CD14-positive monocyte (primary cell): ENCODE measurements at regions not wholly inside any gene's neighbourhood (a gene's known extent, or its start where the extent isn't known, plus 50 kb on each side); places are given as distances from the start of the nearest gene placed in this dataset.

Experiments used
- DNase-seq, 3 donors: peaks; one replicate each; pipeline ENCODE4 v3.0.0-alpha.2; 2011 to 2022
- H2AFZ ChIP-seq: 2 replicates; pipeline ENCODE4 v1.6.0; 2012; ENCODE audit warnings: mild to moderate bottlenecking, low read depth, low read length, inconsistent platforms; ENCODE audit not compliant: insufficient read depth, poor library complexity, severe bottlenecking
- H3K27ac ChIP-seq, 2 donors: 1 replicate in 1 of 2; 2 replicates in 1 of 2; pipeline ENCODE4 v1.5.1; 2012 to 2013; ENCODE audit warnings: low read length in 2 of 2, control low read depth in 1 of 2, inconsistent platforms in 1 of 2, low read depth in 1 of 2, mild to moderate bottlenecking in 1 of 2
- H3K27me3 ChIP-seq, 2 donors: one replicate each; pipeline versions ENCODE4 v1.6.0 to v1.6.1; 2011 to 2013; ENCODE audit warnings: low read length in 2 of 2; ENCODE audit not compliant: control insufficient read depth in 2 of 2, insufficient read depth in 2 of 2
- H3K36me3 ChIP-seq, 2 donors: replicated peaks in 1 of 2; 1 replicate in 1 of 2; 2 replicates in 1 of 2; pipeline versions ENCODE4 v1.5.1 to v1.6.1; 2012 to 2013; ENCODE audit warnings: low read length in 2 of 2, control low read depth in 1 of 2, inconsistent platforms in 1 of 2, mild to moderate bottlenecking in 1 of 2; ENCODE audit not compliant: insufficient read depth in 2 of 2, control insufficient read depth in 1 of 2
- H3K4me1 ChIP-seq, 2 donors: 1 replicate in 1 of 2; 2 replicates in 1 of 2; pipeline versions ENCODE4 v1.5.1 to v1.6.1; 2012 to 2013; ENCODE audit warnings: low read length in 2 of 2, control low read depth in 1 of 2, inconsistent platforms in 1 of 2, mild to moderate bottlenecking in 1 of 2, moderate library complexity in 1 of 2; ENCODE audit not compliant: insufficient read depth in 2 of 2, control insufficient read depth in 1 of 2
- H3K4me2 ChIP-seq: replicated peaks from 2 replicates; pipeline ENCODE3; 2012; ENCODE audit warnings: low read length, moderate library complexity, mild to moderate bottlenecking; ENCODE audit not compliant: poor library complexity, severe bottlenecking; ENCODE audit errors: extremely low read depth
- H3K4me3 ChIP-seq, 3 experiments: fragments of 200-600 bp in 1 of 3; sonication (generic) in 1 of 3; replicated peaks in 1 of 3; 1 replicate in 2 of 3; 2 replicates in 1 of 3; pipeline ENCODE4 v1.5.1; 2011 to 2013; ENCODE audit warnings: low read length in 3 of 3, mild to moderate bottlenecking in 3 of 3, control low read depth in 2 of 3, low read depth in 2 of 3, inconsistent platforms in 1 of 3, moderate library complexity in 1 of 3
- H3K79me2 ChIP-seq: 2 replicates; pipeline ENCODE4 v1.6.0; 2012; ENCODE audit warnings: mild to moderate bottlenecking, control low read depth, inconsistent platforms, low read length, moderate library complexity; ENCODE audit not compliant: insufficient read depth
- H3K9ac ChIP-seq: 2 replicates; pipeline ENCODE4 v1.6.0; 2017; ENCODE audit warnings: low read length, mild to moderate bottlenecking; ENCODE audit not compliant: insufficient read depth, poor library complexity, severe bottlenecking
- H3K9me3 ChIP-seq, 2 donors: replicated peaks in 1 of 2; 1 replicate in 1 of 2; 2 replicates in 1 of 2; pipeline versions ENCODE4 v1.5.1 to v1.6.1; 2012 to 2013; ENCODE audit warnings: low read length in 2 of 2, control low read depth in 1 of 2; ENCODE audit not compliant: control insufficient read depth in 1 of 2, insufficient read depth in 1 of 2
- H4K20me1 ChIP-seq: 2 replicates; pipeline ENCODE4 v1.6.0; 2012; ENCODE audit warnings: mild to moderate bottlenecking, low read length, control low read depth, moderate library complexity; ENCODE audit not compliant: insufficient read depth
- H3K27ac Mint-ChIP-seq, 7 donors: one replicate each; pipeline ENCODE4 v1.8.0; 2020; ENCODE audit warnings: mild to moderate bottlenecking in 7 of 7, mixed read lengths in 7 of 7, moderate library complexity in 6 of 7, inconsistent platforms in 2 of 7
- H3K27me3 Mint-ChIP-seq, 3 donors: one replicate each; pipeline ENCODE4 v1.8.0; 2021 to 2022; ENCODE audit warnings: low read depth in 3 of 3, mild to moderate bottlenecking in 3 of 3, mixed read lengths in 3 of 3, moderate library complexity in 3 of 3, inconsistent platforms in 1 of 3
- H3K36me3 Mint-ChIP-seq, 2 donors: one replicate each; pipeline ENCODE4 v1.8.0; 2020; ENCODE audit warnings: mixed read lengths in 2 of 2, inconsistent platforms in 1 of 2, mild to moderate bottlenecking in 1 of 2
- H3K4me1 Mint-ChIP-seq: one replicate; pipeline ENCODE4 v1.8.0; 2020; ENCODE audit warnings: mild to moderate bottlenecking, mixed read lengths
- H3K4me3 Mint-ChIP-seq, 2 donors: one replicate each; pipeline ENCODE4 v1.8.0; 2020; ENCODE audit warnings: mild to moderate bottlenecking in 2 of 2, mixed read lengths in 2 of 2, moderate library complexity in 1 of 2
- H3K9me3 Mint-ChIP-seq, 7 donors: one replicate each; pipeline ENCODE4 v1.8.0; 2020 to 2022; ENCODE audit warnings: mixed read lengths in 7 of 7, mild to moderate bottlenecking in 6 of 7, moderate library complexity in 6 of 7, inconsistent platforms in 2 of 7
- WGBS: methylation state at CpG from one replicate; pipeline ENCODE4 v1.1.5; 2013; ENCODE audit warnings: missing lambda C conversion rate; ENCODE audit not compliant: insufficient coverage; 5-methylcytosine and 5-hydroxymethylcytosine counted together
- intact Hi-C, 2 donors: fragments of 100-400 bp; cut with micrococcal nuclease; formaldehyde crosslinking; loops; one replicate each; pipeline versions ENCODE4 v1.15.0 to v1.15.1; 2023
- TF ChIP-seq, protein P1 (sequence below): fragments of 200-600 bp; IDR thresholded peaks from one replicate; pipeline ENCODE4 v1.8.0; 2022; ENCODE audit warnings: antibody characterized with exemption, mild to moderate bottlenecking

DNA sequence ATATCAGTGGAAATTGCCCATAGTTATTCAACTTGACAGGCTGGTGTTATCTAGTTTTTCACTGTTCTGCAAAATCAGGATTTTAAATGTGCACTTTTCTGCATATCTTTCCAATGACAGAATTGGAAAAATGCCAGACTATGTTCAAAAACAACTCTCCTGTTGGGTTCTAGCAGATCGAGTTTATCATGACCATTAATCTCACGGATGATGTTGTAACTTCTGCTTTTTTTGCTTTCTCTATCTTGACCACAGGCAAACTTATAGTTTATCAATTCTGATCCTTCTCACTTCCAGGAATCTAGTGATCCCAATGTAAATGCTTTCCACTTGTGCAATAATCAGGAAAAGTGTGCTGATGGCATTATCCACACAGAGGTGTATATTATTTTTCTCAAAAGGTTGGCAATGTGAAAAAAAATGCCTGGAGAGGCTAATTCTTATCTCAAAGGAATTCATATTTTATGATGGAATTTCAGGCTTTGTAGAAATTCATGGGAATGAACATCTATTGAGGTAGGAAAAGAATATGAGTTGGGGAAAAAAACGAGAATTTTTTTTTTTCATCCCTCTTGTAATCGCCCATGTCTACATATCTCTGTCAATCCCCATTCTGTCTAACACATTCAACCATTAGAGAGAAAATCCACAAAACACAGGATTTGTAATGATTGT lies 73.6 kb upstream of the DAB2 start:
- Mint-ChIP-seq H3K4me3 (no peak overlapping the region), H3K36me3 (no peaks in the 10 kb centered on the region), H3K27ac (peak overlapping the region in 1 of 7 donors; percentile 53), H3K4me1 (peaks cover 23% of the 10 kb centered on the region), H3K27me3 (peaks cover 0 to 5% (median 4%) of the 10 kb centered on the region in 3 donors), H3K9me3 (no peaks in the 10 kb centered on the region)
- Histone ChIP-seq H3K9ac (no peak overlapping the region), H3K4me2 (no peak overlapping the region), H3K9me3 (no peaks in the 10 kb centered on the region), H4K20me1 (no peaks in the 10 kb centered on the region), H3K27me3 (no peaks in the 10 kb centered on the region), H3K4me3 (no peak overlapping the region), H3K79me2 (no peaks in the 10 kb centered on the region), H2AFZ (no peak overlapping the region), H3K36me3 (no peaks in the 10 kb centered on the region), H3K27ac (no peak overlapping the region), H3K4me1 (peaks cover 14 to 16% of the 10 kb centered on the region in 2 donors)
- WGBS = 0% methylated on average over 2 of the region's 4 CpGs
- intact Hi-C loops = no loop called here
- peak; percentile 26 to 62 (median 33) for DNase-seq
- TF ChIP-seq, protein P1, sequence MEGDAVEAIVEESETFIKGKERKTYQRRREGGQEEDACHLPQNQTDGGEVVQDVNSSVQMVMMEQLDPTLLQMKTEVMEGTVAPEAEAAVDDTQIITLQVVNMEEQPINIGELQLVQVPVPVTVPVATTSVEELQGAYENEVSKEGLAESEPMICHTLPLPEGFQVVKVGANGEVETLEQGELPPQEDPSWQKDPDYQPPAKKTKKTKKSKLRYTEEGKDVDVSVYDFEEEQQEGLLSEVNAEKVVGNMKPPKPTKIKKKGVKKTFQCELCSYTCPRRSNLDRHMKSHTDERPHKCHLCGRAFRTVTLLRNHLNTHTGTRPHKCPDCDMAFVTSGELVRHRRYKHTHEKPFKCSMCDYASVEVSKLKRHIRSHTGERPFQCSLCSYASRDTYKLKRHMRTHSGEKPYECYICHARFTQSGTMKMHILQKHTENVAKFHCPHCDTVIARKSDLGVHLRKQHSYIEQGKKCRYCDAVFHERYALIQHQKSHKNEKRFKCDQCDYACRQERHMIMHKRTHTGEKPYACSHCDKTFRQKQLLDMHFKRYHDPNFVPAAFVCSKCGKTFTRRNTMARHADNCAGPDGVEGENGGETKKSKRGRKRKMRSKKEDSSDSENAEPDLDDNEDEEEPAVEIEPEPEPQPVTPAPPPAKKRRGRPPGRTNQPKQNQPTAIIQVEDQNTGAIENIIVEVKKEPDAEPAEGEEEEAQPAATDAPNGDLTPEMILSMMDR = no peak

DNA sequence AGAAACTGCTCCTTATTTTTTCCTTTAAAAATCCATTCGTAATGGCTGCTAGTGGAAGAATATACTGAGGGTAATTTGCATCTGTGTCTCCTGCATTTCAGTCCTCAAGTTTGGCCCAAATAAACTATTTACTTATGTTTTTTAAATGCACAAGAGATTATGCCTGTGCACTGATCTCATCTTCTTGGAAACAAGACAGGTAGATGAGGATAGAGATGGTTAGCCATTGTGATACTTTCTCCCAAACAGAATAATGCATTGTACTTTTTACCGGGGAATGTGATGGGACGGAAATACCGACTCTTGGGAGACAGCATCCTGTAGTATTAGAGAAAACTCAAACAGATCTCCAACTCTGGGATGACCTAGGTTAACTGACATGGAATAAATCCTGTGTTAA lies 72.5 kb upstream of the DAB2 start:
- peaks cover 12% of the 10 kb centered on the region for H3K4me1 Mint-ChIP-seq

More for the DNA sequence above, 72.5 kb upstream of the DAB2 start:
- intact Hi-C loops = no loop called here
- no peaks in the 10 kb centered on the region for H3K27me3 ChIP-seq
- H3K36me3 Mint-ChIP-seq = no peaks in the 10 kb centered on the region
- no peak overlapping the region for H3K4me3 Mint-ChIP-seq
- H3K9ac ChIP-seq = no peak overlapping the region
- H3K79me2 ChIP-seq = no peaks in the 10 kb centered on the region
- peaks cover 0 to 4% (median 4%) of the 10 kb centered on the region in 3 donors for H3K27me3 Mint-ChIP-seq
- no CpG with 5 or more reads among the region's 4 CpGs for WGBS
- no peaks in the 10 kb centered on the region for H3K36me3 ChIP-seq
- no peak overlapping the region for H3K4me2 ChIP-seq
- H4K20me1 ChIP-seq = no peaks in the 10 kb centered on the region
- DNase-seq = no peak
- H3K4me3 ChIP-seq = no peak overlapping the region
- no peaks in the 10 kb centered on the region for H3K9me3 Mint-ChIP-seq
- peaks cover 4 to 5% of the 10 kb centered on the region in 2 donors for H3K4me1 ChIP-seq
- H2AFZ ChIP-seq = no peak overlapping the region
- H3K9me3 ChIP-seq = no peaks in the 10 kb centered on the region
- TF ChIP-seq, protein P1 = no peak
- no peak overlapping the region for H3K27ac ChIP-seq
- H3K27ac Mint-ChIP-seq = no peak overlapping the region
